ENCODE measurements at regions not wholly inside any gene's neighbourhood (a gene's known extent, or its start where the extent isn't known, plus 50 kb on each side); places are given as distances from the start of the nearest gene placed in this dataset.

- Histone ChIP-seq H3K36me3 (ENCODE audit: control insufficient read depth in 4 of 4, insufficient read depth in 4 of 4, low read length in 3 of 4) (no peaks in the 10 kb centered on the region), H3K4me1 (ENCODE audit: control extremely low read depth in 1 of 4, control insufficient read depth in 4 of 4, insufficient read depth in 4 of 4, low read length in 3 of 4) (peaks cover 12 to 40% (median 35%) of the 10 kb centered on the region in 4 experiments), H3K27ac (ENCODE audit: insufficient read depth in 1 of 2, low read depth in 1 of 2, low read length in 2 of 2, poor library complexity in 1 of 2, severe bottlenecking in 2 of 2) (no peak overlapping the region), H3K9me3 (ENCODE audit: control extremely low read depth in 1 of 5, control insufficient read depth in 4 of 5, insufficient read depth in 2 of 5, low read depth in 1 of 5, low read length in 4 of 5) (no peaks in the 10 kb centered on the region), H3K4me3 (ENCODE audit: control insufficient read depth in 1 of 7, extremely low read depth in 1 of 7, insufficient read depth in 4 of 7, low read depth in 2 of 7, low read length in 6 of 7) (no peak overlapping the region), H3K27me3 (replicated peaks in 2 of 5; ENCODE audit: control insufficient read depth in 4 of 5, insufficient read depth in 5 of 5, low read length in 4 of 5) (no peaks in the 10 kb centered on the region)
- ChIA-PET CTCF (no interaction called here), POLR2A (no interaction called here)
- WGBS (ENCODE audit: insufficient coverage), result 100% methylated on average over 9 of the region's 11 CpGs
- no peak for DNase-seq
These were observed 97.3 kb upstream of the NHSL1 start for GRCh38 chr6:138596591-138596990.

DNA sequence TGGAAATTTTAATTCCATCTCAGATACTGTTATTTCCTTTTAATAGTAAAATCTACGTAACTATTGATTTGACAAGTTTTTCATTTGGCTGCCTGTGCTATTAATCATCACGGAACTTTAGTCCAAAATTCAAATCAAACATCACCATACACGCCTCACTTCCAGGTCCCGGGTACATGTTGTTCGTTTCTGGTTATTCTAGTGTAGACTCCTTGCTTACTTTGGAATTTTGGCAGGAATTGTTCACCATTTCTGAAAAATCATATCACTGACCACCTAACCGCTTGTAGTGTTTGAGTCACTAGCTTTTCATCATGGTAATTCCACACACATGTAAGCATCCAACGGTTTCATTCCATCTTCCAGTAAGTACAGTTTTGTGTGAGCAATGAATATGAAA, 98.0 kb upstream of the NHSL1 start:
- no peak for DNase-seq
- ChIA-PET CTCF (interaction anchor here (1.9 kb wide), 1 partner anchor 95 kb away, joined by 5 read pairs; no protein-coding TSS in a partner anchor), POLR2A (no interaction called here)
- H3K4me3 ChIP-seq (ENCODE audit: control insufficient read depth in 1 of 7, extremely low read depth in 1 of 7, insufficient read depth in 4 of 7, low read depth in 2 of 7, low read length in 6 of 7), result no peak overlapping the region
- 96% methylated on average over 3 of the region's 7 CpGs for WGBS (ENCODE audit: insufficient coverage)
- H3K4me1 ChIP-seq (ENCODE audit: control extremely low read depth in 1 of 4, control insufficient read depth in 4 of 4, insufficient read depth in 4 of 4, low read length in 3 of 4), result peaks cover 12 to 33% (median 29%) of the 10 kb centered on the region in 4 experiments
- no peak overlapping the region for H3K27ac ChIP-seq (ENCODE audit: insufficient read depth in 1 of 2, low read depth in 1 of 2, low read length in 2 of 2, poor library complexity in 1 of 2, severe bottlenecking in 2 of 2)
- no peaks in the 10 kb centered on the region for H3K9me3 ChIP-seq (ENCODE audit: control extremely low read depth in 1 of 5, control insufficient read depth in 4 of 5, insufficient read depth in 2 of 5, low read depth in 1 of 5, low read length in 4 of 5)
- no peaks in the 10 kb centered on the region for H3K27me3 ChIP-seq (replicated peaks in 2 of 5; ENCODE audit: control insufficient read depth in 4 of 5, insufficient read depth in 5 of 5, low read length in 4 of 5)
- H3K36me3 ChIP-seq (ENCODE audit: control insufficient read depth in 4 of 4, insufficient read depth in 4 of 4, low read length in 3 of 4), result no peaks in the 10 kb centered on the region

DNA sequence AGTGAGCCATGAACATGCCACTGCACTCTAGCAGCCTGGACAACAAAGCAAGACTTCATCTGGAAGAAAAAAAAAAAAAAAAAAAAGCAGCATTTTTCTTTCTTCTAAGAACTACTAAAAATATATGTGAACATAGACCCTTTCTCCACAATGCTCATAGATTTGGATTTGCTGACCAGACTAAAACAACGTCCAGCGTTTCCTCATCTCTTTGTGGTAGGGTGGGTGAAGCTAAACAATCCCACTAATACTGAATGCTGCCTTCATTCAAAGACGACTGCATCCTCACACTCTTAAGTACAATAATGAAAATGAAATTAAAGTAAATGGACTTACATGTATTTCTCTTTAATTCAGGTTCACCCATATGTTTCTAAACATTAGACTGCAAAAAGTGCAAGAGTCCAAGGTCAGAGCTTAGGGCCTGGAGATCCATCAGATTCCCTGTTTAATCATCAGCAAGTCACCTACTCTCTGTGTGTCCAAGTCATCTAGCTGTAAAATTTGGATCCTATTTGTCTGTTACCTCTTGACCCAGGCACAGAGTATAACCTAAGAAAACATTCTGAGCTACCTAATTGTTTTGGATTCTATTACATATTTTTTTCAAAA, 99.4 kb upstream of the NHSL1 start:
- no peak for DNase-seq
- peaks cover 5 to 21% (median 16%) of the 10 kb centered on the region in 4 experiments for H3K4me1 ChIP-seq (ENCODE audit: control extremely low read depth in 1 of 4, control insufficient read depth in 4 of 4, insufficient read depth in 4 of 4, low read length in 3 of 4)
- CTCF ChIA-PET, result interaction anchor here (0.6 to 1.9 kb wide), 3 partner anchors 8 to 96 kb away, joined by 3 to 5 read pairs (median 3); no protein-coding TSS in a partner anchor

DNA sequence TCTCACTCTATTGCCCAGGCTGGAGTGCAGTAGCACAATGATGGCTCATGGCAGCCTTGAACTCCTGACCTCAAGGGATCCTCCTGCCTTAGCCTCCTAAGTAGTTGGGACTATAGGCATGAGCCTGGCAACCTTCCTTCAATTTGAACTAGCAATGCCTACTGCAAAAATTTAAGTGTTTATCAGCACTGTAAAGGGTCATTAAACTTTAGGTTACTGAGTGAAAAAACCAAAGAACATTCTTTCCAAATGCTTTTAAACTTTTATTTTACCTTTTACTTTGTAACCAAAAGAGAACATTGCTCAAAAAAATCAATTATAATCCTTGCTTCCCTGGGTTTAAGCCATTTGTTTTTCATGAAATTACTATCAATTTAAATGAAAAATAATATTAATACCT, 101.0 kb upstream of the NHSL1 start:
- Histone ChIP-seq H3K27ac (ENCODE audit: insufficient read depth in 1 of 2, low read depth in 1 of 2, low read length in 2 of 2, poor library complexity in 1 of 2, severe bottlenecking in 2 of 2) (no peak overlapping the region), H3K27me3 (replicated peaks in 2 of 5; ENCODE audit: control insufficient read depth in 4 of 5, insufficient read depth in 5 of 5, low read length in 4 of 5) (no peaks in the 10 kb centered on the region), H3K9me3 (ENCODE audit: control extremely low read depth in 1 of 5, control insufficient read depth in 4 of 5, insufficient read depth in 2 of 5, low read depth in 1 of 5, low read length in 4 of 5) (no peaks in the 10 kb centered on the region), H3K4me1 (ENCODE audit: control extremely low read depth in 1 of 4, control insufficient read depth in 4 of 4, insufficient read depth in 4 of 4, low read length in 3 of 4) (peaks cover 0 to 5% (median 2%) of the 10 kb centered on the region in 4 experiments), H3K4me3 (ENCODE audit: control insufficient read depth in 1 of 7, extremely low read depth in 1 of 7, insufficient read depth in 4 of 7, low read depth in 2 of 7, low read length in 6 of 7) (no peak overlapping the region), H3K36me3 (ENCODE audit: control insufficient read depth in 4 of 4, insufficient read depth in 4 of 4, low read length in 3 of 4) (no peaks in the 10 kb centered on the region)
- ChIA-PET POLR2A (no interaction called here), CTCF (no interaction called here)
- DNase-seq, result no peak

More for the DNA sequence above, 99.4 kb upstream of the NHSL1 start:
- H3K27ac ChIP-seq (ENCODE audit: insufficient read depth in 1 of 2, low read depth in 1 of 2, low read length in 2 of 2, poor library complexity in 1 of 2, severe bottlenecking in 2 of 2), result no peak overlapping the region
- POLR2A ChIA-PET, result no interaction called here
- H3K9me3 ChIP-seq (ENCODE audit: control extremely low read depth in 1 of 5, control insufficient read depth in 4 of 5, insufficient read depth in 2 of 5, low read depth in 1 of 5, low read length in 4 of 5), result no peaks in the 10 kb centered on the region
- WGBS (ENCODE audit: insufficient coverage), result no CpG with 5 or more reads among the region's 3 CpGs
- no peaks in the 10 kb centered on the region for H3K27me3 ChIP-seq (replicated peaks in 2 of 5; ENCODE audit: control insufficient read depth in 4 of 5, insufficient read depth in 5 of 5, low read length in 4 of 5)
- H3K4me3 ChIP-seq (ENCODE audit: control insufficient read depth in 1 of 7, extremely low read depth in 1 of 7, insufficient read depth in 4 of 7, low read depth in 2 of 7, low read length in 6 of 7), result no peak overlapping the region
- no peaks in the 10 kb centered on the region for H3K36me3 ChIP-seq (ENCODE audit: control insufficient read depth in 4 of 4, insufficient read depth in 4 of 4, low read length in 3 of 4)

- H3K27ac ChIP-seq (ENCODE audit: insufficient read depth in 1 of 2, low read depth in 1 of 2, low read length in 2 of 2, poor library complexity in 1 of 2, severe bottlenecking in 2 of 2), result no peak overlapping the region
- POLR2A ChIA-PET, result no interaction called here
- CTCF ChIA-PET, result no interaction called here
These were observed 101.4 kb upstream of the NHSL1 start for GRCh38 chr6:138600726-138601125.

DNA sequence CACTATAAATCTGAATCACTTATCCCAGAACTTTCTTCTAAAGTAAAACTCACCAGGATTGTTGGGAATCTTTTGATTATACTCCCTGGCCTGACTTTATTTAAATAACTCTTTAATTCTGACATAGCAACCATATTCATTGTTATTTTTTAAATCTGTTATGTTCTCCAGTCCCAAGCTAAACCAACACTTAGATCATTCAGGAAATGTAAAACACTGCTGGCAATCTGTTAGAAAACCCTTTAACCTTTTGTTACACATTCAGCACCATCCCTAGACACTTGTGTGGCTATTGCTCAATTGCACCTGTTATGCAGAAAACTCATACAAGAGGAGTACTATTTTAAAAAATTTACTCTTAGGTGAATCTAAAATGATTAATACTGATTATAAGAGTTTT, 101.8 kb upstream of the NHSL1 start:
- no peaks in the 10 kb centered on the region for H3K36me3 ChIP-seq (ENCODE audit: control insufficient read depth in 4 of 4, insufficient read depth in 4 of 4, low read length in 3 of 4)
- H3K4me3 ChIP-seq (ENCODE audit: control insufficient read depth in 1 of 7, extremely low read depth in 1 of 7, insufficient read depth in 4 of 7, low read depth in 2 of 7, low read length in 6 of 7), result no peak overlapping the region
- no peaks in the 10 kb centered on the region for H3K9me3 ChIP-seq (ENCODE audit: control extremely low read depth in 1 of 5, control insufficient read depth in 4 of 5, insufficient read depth in 2 of 5, low read depth in 1 of 5, low read length in 4 of 5)
- ChIA-PET CTCF (no interaction called here), POLR2A (no interaction called here)
- no peak overlapping the region for H3K27ac ChIP-seq (ENCODE audit: insufficient read depth in 1 of 2, low read depth in 1 of 2, low read length in 2 of 2, poor library complexity in 1 of 2, severe bottlenecking in 2 of 2)
- no peaks in the 10 kb centered on the region for H3K27me3 ChIP-seq (replicated peaks in 2 of 5; ENCODE audit: control insufficient read depth in 4 of 5, insufficient read depth in 5 of 5, low read length in 4 of 5)
- no peaks in the 10 kb centered on the region for H3K4me1 ChIP-seq (ENCODE audit: control extremely low read depth in 1 of 4, control insufficient read depth in 4 of 4, insufficient read depth in 4 of 4, low read length in 3 of 4)
- DNase-seq, result no peak

More at GRCh38 chr6:138600726-138601125, 101.4 kb upstream of the NHSL1 start:
- no peak for DNase-seq
- Histone ChIP-seq H3K4me3 (ENCODE audit: control insufficient read depth in 1 of 7, extremely low read depth in 1 of 7, insufficient read depth in 4 of 7, low read depth in 2 of 7, low read length in 6 of 7) (no peak overlapping the region), H3K36me3 (ENCODE audit: control insufficient read depth in 4 of 4, insufficient read depth in 4 of 4, low read length in 3 of 4) (no peaks in the 10 kb centered on the region), H3K4me1 (ENCODE audit: control extremely low read depth in 1 of 4, control insufficient read depth in 4 of 4, insufficient read depth in 4 of 4, low read length in 3 of 4) (peaks cover 0 to 1% (median 0%) of the 10 kb centered on the region in 4 experiments), H3K27me3 (replicated peaks in 2 of 5; ENCODE audit: control insufficient read depth in 4 of 5, insufficient read depth in 5 of 5, low read length in 4 of 5) (no peaks in the 10 kb centered on the region), H3K9me3 (ENCODE audit: control extremely low read depth in 1 of 5, control insufficient read depth in 4 of 5, insufficient read depth in 2 of 5, low read depth in 1 of 5, low read length in 4 of 5) (no peaks in the 10 kb centered on the region)

DNA sequence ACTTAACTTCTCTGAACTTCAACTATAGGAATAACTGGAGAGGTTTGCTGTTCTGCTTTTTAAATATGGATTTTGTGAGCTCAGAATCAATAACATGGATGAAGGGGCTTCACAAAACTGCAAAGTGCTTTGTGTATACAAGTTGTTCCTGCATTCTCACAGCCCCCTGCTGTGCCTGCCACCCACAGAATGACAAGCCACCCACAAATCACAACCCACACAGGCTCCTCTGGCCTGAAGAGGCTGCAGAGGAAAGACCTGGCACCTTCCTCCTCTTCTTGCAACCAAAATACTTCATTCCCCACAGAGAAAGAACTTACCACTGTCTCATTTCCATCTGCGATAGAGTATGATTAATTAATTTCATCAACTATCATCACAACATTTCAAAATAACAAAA, 106.7 kb upstream of the NHSL1 start:
- DNase-seq, result no peak
- POLR2A ChIA-PET, result no interaction called here
- H3K36me3 ChIP-seq (ENCODE audit: control insufficient read depth in 4 of 4, insufficient read depth in 4 of 4, low read length in 3 of 4), result no peaks in the 10 kb centered on the region
- H3K4me1 ChIP-seq (ENCODE audit: control extremely low read depth in 1 of 4, control insufficient read depth in 4 of 4, insufficient read depth in 4 of 4, low read length in 3 of 4), result peaks cover 0 to 3% (median 1%) of the 10 kb centered on the region in 4 experiments
- no peak overlapping the region for H3K4me3 ChIP-seq (ENCODE audit: control insufficient read depth in 1 of 7, extremely low read depth in 1 of 7, insufficient read depth in 4 of 7, low read depth in 2 of 7, low read length in 6 of 7)
- no CpG with 5 or more reads among the region's 1 CpG for WGBS (ENCODE audit: insufficient coverage)
- H3K9me3 ChIP-seq (ENCODE audit: control extremely low read depth in 1 of 5, control insufficient read depth in 4 of 5, insufficient read depth in 2 of 5, low read depth in 1 of 5, low read length in 4 of 5), result no peaks in the 10 kb centered on the region
- H3K27ac ChIP-seq (ENCODE audit: insufficient read depth in 1 of 2, low read depth in 1 of 2, low read length in 2 of 2, poor library complexity in 1 of 2, severe bottlenecking in 2 of 2), result no peak overlapping the region
- no peaks in the 10 kb centered on the region for H3K27me3 ChIP-seq (replicated peaks in 2 of 5; ENCODE audit: control insufficient read depth in 4 of 5, insufficient read depth in 5 of 5, low read length in 4 of 5)
- CTCF ChIA-PET, result no interaction called here

All from common myeloid progenitor, CD34-positive (primary cell).